NCI-H2196 treated with DMSO at 0.1 percent for 48 hours (cell line): ENCODE measurements at regions not wholly inside any gene's neighbourhood (a gene's known extent, or its start where the extent isn't known, plus 50 kb on each side); places are given as distances from the start of the nearest gene placed in this dataset.
"Not testable (repeated sequence)": the region's sequence is repeated elsewhere in the genome, so short reads cannot be mapped to it uniquely, and the experiment has no call there.

ENCODE experiments used
- DNase-seq: peaks from one replicate; lab custom pipeline; 2025; ENCODE audit not compliant: unreplicated experiment; lab: John Stamatoyannopoulos, UW

DNA sequence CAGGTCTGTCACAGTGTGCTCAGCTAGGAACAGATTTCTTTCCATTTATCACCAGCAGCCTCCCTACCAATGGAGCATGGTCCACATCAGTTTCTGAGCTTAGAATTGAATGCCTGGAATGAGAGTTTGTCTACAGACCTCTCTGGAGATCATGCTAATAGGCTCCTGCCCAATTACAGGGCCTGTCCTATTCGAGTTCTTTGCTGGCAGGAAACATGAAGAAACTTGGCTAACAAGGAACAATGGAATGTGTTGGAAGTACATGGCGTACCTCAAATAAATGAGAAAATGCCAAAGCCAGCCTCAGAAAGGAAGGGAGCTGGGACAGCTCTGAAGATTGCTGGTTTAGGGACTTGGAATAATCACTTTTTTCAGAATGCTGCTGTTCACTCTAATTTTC lies 186.0 kb upstream of the AKR1E2 start:
- DNase-seq, result no peak

DNA sequence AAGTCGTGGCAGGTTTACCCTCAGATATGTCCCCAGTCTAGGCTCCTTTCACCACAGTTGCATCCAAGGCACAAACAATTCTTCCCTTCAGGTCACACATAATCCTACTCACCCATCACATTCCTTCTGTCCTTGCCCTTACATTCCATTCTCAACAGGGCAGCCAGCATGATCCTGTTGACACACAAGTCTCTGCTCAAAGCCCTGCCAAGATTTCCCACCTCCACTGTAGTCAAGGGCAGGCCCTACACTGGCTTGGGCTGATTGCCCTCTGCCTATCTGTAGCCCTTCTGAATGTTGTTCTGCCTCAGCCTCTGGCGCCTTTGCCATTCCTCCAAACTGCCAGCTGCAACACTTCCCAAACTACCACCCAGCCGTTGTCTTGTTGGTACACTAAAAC lies 187.9 kb upstream of the AKR1E2 start:
- DNase-seq, result no peak

DNA sequence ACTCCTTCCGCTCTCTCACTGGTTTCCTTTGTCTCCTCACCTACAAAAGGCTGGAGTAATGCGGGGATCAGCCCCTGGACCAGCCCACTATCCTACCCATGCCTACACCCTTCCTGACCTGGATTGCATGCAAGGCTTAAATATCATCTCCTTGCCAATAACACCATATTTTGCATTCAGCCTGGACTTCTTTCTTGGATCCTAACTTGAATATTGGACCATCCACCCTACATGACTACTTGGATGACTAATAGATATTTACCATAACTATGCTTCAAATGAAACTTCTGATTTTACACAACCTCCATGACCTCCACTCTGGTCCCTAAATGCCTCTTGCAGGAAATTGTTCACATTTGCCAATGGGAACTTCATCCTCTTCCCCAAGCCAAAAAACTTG lies 188.3 kb upstream of the AKR1E2 start:
- DNase-seq, result no peak

DNA sequence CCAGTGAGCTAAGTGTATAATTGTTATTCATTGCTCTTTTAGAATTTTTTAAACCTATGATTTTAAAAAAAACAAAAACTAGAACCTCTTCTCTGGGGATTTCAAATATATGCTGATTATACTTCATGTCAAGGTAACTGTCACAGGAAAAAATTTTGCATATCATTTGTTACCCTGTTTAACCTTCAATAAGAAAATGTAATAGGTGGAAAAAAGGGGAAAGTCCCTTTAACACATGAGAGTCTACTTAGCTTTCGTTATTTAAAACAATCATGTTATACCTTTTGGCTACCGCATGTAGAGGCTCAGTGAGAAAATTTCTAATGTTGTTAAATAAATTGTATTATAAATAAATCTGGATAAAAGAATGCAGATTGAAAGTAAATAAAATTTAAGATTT lies 190.1 kb upstream of the AKR1E2 start:
- no peak for DNase-seq

DNA sequence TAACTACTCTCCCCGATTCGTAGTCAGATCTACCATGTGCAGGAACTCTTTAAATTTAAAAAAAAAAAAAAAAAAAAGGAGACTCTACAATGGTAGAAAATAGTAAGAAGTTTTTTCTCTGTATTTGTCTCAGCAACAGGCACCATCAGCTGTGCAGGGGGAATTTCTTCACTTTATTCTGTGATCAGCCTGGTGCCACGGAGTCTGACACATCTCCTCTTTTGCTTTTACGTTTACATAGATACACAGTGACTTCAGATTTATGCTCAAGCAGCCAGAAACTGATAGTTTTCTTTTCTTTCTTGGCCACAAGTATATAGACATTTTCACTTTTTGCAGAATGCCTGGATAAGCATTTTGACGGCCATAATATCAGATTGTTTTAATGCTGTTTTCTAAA lies 190.6 kb upstream of the AKR1E2 start:
- DNase-seq, result no peak

DNA sequence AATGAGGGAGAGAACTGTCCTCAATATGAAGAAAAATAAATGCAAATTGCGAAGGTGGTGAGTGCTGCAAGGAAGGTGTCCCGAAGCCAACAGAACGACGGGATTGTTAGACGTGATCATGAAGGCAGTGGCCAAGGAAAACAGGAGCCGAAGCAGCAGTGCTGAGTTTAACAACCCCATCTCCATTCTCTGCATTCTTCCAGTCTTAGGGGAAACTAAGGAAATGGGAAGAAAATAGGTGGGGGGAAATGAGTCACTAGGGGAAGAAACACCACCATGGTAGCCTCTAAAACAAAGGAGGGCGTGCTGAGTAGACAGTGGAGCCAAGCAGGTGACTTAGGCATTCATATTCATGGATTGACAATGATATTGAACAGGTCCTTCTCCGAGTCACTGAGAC lies 192.2 kb upstream of the AKR1E2 start:
- DNase-seq, result no peak

DNA sequence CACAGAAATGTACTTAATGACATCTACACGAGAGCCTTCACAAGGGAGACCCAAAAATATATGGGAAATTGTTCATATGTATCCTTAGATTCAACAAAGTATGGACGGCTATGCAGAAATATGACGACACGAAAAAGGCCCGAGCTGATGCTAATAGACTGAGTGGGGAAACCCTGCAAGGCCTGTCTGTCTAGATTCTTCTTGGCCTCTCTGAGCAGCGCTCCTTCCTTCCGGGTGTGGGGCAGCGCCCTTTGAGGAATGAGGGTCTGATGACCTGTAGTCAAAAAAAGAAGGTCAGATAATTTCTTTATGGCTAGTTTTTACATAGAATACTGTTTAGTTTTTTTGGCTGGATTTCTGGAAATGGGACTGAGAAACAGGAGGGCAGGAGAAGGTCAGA lies 192.8 kb upstream of the AKR1E2 start:
- DNase-seq, result no peak

DNA sequence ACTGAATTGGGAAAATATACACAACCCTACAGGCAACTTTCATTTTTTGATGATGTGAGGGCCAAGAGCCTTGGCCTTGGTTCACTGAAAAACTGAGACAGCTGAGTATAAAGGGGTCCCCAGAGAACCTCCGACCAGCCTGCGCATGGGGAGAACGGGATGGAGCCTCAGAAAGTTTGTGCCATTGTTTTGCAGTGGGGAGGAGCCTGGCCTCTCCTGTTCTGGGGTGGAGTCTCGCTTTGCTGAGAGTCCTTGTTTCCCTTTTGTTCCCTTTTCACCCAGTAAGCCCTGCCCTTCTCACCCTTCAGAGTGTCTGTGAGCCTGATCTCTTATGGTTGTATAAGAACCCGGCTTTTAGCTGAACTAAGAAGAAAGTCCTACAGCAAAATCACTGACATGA lies 193.2 kb upstream of the AKR1E2 start:
- no peak for DNase-seq

DNA sequence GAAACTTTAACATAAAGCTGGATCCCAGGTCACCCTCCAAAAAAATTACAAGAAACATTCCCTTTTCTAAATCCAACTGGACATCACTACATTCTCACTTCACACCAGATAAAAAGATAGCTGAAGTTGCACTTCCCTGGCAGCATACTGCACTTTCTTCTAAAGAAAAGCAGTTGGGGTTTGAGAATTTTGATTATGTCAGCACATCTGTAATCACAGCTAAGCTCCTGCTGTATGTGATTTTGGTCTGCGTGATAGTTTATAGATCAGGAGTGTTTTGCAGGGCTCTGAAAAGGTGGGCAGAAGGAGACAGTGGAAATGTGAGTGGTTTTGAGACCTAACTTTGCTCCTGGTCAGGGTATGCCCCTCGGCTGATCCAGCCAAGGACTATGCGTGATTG lies 199.1 kb upstream of the AKR1E2 start:
- no peak for DNase-seq

DNA sequence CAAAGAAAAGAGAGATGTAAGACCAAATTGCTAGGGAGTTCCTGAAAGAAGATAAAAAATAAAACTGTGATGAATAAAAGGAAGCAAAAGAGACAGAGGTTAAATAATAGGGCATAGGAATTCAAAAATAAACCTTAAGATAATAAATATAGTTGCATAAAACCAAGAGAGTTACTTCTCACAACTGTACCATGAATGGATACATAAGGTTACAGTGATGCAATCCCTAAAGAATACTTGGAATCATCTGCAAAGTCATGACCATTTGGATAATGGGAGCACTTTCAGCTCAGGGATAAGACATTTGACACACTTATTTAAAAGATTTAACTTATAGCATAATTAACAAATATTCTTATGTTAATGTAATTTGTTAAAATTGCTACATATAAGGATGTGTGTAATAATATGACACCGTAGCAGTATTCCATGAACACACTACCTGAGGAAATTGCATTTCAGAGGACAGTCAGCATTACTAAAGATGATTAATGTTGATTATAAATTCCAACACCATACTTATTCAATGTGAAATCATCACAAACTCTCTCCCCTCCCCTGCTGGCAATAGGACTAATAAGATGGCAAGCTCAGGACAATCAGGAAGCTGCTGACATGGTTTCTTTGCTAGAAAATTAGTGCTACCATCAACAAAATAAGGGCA lies 202.1 kb upstream of the AKR1E2 start:
- no peak for DNase-seq

DNA sequence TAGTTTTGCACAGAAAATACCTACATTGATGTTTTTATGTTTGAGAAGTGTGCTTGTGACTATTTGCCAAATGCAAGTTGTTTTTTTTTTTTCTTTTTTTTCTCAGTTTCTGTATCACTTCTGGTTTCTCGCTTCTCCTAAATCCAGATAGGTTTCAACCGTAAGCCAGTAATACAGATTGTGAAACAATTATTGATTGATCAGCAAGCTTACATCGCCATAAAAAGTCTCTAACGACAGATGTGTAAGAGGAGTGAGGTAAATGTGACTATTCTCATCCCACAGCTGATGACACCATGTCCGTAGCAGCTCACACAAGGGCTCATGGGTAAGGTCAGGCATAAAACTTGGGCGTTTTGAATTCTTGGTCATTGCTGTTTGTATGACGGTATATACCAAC lies 202.8 kb upstream of the AKR1E2 start:
- no peak for DNase-seq

DNA sequence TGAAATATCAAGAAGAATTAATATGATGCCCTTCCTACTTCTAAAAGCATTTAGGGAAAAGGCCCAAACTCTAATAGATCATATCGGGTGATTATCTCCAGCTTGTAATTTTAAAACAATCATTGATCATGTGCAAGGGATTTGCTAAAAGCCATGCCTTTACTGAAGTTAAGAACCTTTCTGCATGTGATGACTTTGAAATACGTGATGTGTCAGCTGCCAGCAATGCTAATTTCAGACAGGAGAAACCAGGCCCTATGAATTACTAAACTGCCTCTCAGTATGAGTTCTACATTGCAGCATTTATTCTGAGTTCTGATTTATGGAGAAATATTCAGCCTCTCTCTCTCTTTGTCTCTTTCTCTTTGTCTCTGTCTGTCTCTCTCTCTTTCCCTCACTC lies 203.6 kb upstream of the AKR1E2 start:
- no peak for DNase-seq

DNA sequence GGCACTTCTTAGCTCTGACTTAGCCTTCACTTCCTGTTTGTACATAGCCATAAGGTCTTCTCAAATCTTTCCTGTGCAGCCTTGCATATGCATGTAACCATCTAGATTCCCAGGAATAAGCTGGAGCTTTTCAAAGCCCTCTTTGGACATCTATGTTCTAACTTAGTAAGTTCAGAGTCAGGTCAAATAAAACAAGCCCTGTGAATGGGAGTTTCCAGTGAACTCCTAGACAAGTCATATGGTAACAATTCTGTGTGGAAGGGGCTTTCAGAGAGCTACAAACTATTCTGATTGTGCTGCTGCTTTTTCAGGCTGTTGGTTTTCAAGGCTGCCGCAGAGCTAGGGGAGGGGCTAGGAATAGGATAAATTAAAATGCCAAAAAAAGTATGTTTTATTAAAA lies 208.4 kb upstream of the AKR1E2 start:
- no peak for DNase-seq

DNA sequence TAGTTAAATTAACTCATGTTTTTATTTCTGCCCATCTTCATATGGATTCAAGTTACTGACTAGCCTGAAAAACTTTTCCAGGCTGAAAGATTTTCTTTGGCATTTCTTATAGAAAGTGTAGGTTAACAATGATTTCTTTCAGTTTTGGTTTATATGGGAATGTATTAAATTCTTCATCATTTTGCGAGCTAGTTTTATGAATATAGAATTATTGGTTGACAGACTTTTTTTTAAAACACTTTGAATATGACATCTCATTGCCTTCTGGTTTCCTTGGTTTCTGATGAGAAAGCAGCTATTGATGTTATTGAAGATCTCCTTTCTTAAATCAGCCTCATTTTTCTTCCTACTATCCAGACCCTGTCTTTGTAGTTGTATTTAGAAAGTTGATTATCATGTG lies 211.0 kb upstream of the AKR1E2 start:
- no peak for DNase-seq

DNA sequence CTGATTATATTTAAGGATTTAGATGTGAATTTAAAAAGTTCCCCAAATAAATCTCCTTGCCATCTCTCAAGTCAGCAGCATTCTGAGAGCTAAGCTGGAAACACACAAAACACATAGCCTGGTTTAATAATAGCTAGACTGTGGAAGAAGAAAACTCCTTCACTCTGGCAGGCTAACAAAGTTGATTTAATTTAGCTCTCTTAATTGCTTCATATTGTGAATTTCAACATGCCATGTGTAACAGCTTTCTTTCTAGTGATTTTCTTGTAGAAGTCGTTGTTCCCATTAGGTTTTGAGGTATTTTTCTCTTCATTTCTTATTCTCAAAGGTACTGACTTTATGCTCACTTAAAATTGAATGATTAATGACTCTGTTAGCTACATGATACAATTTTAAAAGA lies 216.8 kb upstream of the AKR1E2 start:
- DNase-seq, result no peak

DNA sequence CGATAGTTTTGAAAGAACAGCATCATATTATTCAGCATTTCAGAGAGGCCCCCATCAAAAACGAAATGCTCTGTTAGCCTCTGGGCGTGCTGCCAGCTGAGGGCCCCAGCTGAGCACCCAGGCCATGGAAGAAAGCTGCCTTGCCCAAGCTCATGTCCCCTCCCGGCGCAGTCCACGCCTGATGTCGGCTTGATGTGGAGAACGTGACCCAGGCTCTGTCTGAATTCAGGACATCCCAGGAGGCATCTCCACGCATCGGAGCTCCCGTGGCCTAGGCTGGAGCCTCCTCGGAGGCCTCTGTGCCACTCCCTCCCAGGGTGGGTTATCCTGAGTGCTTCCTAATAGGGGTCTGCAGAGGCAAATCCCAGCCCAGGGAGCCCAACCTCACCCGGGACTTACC lies 218.3 kb upstream of the AKR1E2 start:
- no peak for DNase-seq

DNA sequence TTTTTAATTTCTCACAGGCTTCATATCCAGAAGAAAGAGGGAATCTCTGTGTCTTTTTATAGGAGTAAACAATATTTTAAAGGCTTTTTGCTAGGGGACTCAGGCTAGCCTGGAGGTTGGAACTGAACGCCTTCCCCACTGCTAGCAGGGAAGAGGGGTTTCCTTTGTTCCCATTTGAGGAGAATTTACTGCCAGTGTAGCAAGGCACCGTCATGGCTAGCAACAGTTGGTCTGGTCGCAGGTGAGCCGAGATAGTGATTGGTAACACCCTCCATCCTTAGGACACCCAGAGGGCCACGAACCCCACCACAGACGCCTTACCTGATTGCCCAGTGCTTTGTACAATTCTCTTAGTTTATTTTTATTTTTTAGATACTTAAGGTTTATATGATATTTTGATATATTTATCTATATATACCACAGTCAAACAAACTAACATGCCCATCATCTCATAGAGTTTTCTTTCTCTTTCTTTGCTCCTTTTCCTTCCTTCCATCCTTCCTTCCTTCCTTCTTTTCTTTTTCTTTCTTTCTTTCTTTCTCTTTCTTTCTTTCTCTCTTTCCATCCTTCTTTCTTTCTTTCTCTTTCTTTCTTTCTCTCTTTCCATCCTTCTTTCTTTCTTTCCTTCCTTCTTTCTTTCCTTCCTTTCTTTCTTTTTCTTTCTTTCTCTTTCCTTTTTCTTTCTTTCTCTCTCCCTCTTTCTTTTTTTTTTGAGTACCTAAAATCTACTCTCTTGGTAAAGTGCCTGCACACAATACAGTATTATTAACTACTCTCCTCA lies 219.0 kb upstream of the AKR1E2 start:
- DNase-seq, result no peak

DNA sequence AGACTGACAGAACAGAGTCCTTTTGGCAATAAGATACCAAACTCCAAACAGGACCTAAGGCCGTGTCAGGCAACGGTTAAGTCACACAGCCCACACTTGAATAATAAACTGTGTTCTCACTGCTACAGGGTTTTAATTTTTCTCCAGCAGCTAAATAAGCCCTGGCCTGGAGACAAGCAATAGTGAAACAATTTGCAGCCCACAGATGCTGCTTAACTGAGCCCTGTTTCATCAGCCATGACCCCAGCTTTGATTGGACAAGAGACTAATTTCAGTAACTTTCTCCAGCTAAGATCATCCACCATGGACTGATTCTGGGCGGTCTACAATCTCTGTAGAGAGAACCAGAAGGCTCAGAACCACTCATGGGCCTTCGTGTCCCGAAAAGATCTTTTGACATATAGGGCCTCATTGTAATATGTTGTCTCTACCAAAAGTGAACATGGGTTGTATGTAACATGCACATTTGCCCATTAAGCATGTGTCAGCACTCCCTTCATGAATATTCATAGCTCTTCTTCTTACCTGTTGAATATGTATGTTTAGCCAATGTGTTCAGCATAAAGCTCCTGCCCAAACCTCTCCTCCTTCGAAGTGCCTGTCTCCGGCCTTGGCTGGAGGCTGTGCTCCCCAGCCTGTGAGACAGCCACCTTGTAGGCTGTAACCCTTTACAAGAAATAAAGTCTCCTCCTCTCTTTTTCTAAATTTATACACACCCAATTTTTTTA lies 223.1 kb upstream of the AKR1E2 start:
- DNase-seq, result no peak

DNA sequence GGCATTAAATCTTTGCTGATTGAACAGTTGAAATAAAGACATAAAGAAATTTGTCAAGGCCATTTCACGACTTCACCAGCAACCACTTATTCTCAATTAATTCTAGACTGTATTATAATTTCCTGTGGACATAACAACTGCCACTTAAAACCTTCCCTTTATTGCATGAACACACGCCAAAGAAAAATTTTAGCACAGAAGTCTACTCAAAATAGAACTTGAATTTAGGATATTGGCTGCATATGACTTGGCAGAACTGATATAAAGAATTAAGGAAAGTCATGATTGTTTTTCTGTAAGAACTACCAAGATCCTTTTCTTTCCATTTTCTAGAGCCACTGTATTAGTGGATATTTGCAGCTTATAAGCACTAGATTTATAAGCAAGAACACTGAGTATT lies 226.5 kb upstream of the AKR1E2 start:
- DNase-seq, result no peak

DNA sequence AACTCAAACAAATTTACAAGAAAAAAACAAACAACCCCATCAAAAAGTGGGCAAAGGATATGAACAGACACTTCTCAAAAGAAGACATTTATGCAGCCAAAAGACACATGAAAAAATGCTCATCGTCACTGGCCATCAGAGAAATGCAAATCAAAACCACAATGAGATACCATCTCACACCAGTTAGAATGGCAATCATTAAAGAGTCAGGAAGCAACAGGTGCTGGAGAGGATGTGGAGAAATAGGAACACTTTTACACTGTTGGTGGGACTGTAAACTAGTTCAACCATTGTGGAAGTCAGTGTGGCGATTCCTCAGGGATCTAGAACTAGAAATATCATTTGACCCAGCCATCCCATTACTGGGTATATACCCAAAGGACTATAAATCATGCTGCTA lies 228.1 kb upstream of the AKR1E2 start:
- DNase-seq, result not testable (repeated sequence)

DNA sequence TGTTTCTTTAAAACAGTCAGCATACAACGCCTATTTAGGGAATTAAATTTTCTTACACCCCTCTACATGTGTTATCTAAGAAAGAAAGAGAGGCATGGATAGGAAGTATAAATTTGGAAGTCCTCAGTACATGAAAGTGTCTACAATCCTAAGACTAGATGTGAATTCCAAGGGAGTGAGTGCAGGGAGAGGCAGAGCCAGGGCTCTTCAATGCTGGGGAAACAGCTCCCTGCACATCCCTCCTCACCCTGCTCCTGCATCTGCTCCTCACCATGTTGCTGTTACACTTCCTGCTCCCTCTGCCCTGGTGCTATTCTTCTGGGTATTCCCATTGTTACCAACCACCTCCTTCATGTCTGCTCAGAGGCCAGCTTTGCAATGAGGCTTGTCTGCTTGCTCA lies 229.1 kb upstream of the AKR1E2 start:
- no peak for DNase-seq

DNA sequence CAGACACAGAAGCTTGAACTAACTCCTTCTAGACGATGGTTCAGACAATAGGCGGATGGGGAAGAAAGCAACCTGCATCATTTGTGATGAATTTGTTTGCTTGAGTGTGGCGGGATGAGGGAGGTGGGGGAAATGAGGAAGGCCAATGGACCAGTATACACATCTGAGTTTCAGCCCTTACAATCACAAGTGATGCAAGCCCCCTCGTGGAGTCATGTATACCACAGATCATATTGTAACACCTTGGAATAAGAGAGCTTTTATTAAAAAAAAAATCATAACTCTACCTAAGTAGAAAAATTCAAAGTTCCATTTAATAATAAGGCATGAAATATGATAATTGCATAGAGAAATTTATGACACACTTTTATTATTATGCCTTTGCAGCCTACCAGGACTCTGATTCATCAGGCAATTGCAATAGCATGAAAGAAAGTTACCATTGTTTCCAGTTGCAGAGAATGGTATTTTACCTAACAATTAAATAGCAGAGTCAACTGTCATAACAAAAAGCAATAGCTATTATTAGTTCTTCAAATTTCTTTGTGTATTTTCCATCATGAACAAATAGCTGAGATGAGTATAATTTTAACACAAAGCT lies 230.2 kb upstream of the AKR1E2 start:
- DNase-seq, result no peak
